ENCODE measurements at regions not wholly inside any gene's neighbourhood (a gene's known extent, or its start where the extent isn't known, plus 50 kb on each side); places are given as distances from the start of the nearest gene placed in this dataset.
"Not testable (repeated sequence)": the region's sequence is repeated elsewhere in the genome, so short reads cannot be mapped to it uniquely, and the experiment has no call there.

DNA sequence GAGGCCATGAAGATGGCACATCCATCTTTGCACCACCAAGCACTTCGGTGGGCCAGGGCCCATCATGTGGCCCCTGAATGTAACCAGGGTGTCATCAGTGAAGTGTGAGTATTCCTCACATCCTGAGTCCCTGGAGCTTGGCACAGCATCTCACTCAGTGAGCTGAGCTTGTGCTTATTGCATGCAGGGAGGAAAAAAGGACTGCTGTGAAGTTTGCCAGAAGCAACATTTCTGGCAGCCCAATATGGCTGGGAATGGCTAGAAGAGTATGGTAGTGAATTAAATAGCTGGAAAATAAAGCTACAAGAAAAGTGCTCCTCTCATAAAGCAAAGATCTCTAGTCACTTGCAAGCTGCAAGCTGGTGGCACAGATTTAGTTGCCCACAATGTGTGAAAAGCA is 109.3 kb downstream of the TNFSF18 start:
- H3K4me1 ChIP-seq (replicated peaks; ENCODE audit: insufficient read depth) = no peaks in the 10 kb centered on the region
- H2AFZ ChIP-seq = no peak overlapping the region
- no TSS peak for BruUV-seq (replicated peaks)
- no peaks in the 10 kb centered on the region for H3K36me3 ChIP-seq (ENCODE audit: low read depth)
- CTCF ChIA-PET = no interaction called here
- H3F3A ChIP-seq (ENCODE audit: insufficient read depth, low read depth) = no peaks in the 10 kb centered on the region
- DNase-seq = no peak
- no peaks in the 10 kb centered on the region for H3K79me2 ChIP-seq (ENCODE audit: low read depth)
- no peaks in the 10 kb centered on the region for H3K27me3 ChIP-seq (ENCODE audit: insufficient read depth, low read depth)
- no peaks in the 10 kb centered on the region for H3K9me2 ChIP-seq (ENCODE audit: insufficient read depth)
- no peak for TF ChIP-seq EZH2 (IDR thresholded peaks at IDR 0.05; ENCODE audit: low read depth)
- H3K4me3 ChIP-seq = no peak overlapping the region
- intact Hi-C loops (cut with micrococcal nuclease; ENCODE audit: unreplicated experiment) = no loop called here
- no peak overlapping the region for H3K4me2 ChIP-seq
- no peak overlapping the region for H3K27ac ChIP-seq
- POLR2A ChIA-PET (ENCODE audit: unreplicated experiment) = interaction anchor here (0.6 kb wide), 1 partner anchor 9 kb away, joined by 5 read pairs; no protein-coding TSS in a partner anchor
- no peaks in the 10 kb centered on the region for H4K20me1 ChIP-seq (ENCODE audit: insufficient read depth)
- peaks cover 4% of the 10 kb centered on the region; the same call in 1 of the 2 replicates for H3K9me3 ChIP-seq (ENCODE audit: insufficient read depth, low read depth)

- Histone ChIP-seq H3K27me3 (ENCODE audit: insufficient read depth, low read depth) (no peaks in the 10 kb centered on the region), H3K9me3 (ENCODE audit: insufficient read depth, low read depth) (no peaks in the 10 kb centered on the region; the same call in 1 of the 2 replicates), H3K36me3 (ENCODE audit: low read depth) (no peaks in the 10 kb centered on the region), H3K4me3 (no peak overlapping the region), H3K4me1 (replicated peaks; ENCODE audit: insufficient read depth) (no peaks in the 10 kb centered on the region), H4K20me1 (ENCODE audit: insufficient read depth) (no peaks in the 10 kb centered on the region), H3K79me2 (ENCODE audit: low read depth) (no peaks in the 10 kb centered on the region), H3K4me2 (no peak overlapping the region), H3K9me2 (ENCODE audit: insufficient read depth) (no peaks in the 10 kb centered on the region), H3F3A (ENCODE audit: insufficient read depth, low read depth) (no peaks in the 10 kb centered on the region), H2AFZ (no peak overlapping the region), H3K27ac (no peak overlapping the region)
- ChIA-PET POLR2A (ENCODE audit: unreplicated experiment) (interaction anchor here (0.6 kb wide), 1 partner anchor 9 kb away, joined by 5 read pairs; no protein-coding TSS in a partner anchor), CTCF (no interaction called here)
- no TSS peak for BruUV-seq (replicated peaks)
- intact Hi-C loops (cut with micrococcal nuclease; ENCODE audit: unreplicated experiment) = no loop called here
- TF ChIP-seq EZH2 (IDR thresholded peaks at IDR 0.05; ENCODE audit: low read depth) = no peak
- TF ChIP-seq, protein P1, sequence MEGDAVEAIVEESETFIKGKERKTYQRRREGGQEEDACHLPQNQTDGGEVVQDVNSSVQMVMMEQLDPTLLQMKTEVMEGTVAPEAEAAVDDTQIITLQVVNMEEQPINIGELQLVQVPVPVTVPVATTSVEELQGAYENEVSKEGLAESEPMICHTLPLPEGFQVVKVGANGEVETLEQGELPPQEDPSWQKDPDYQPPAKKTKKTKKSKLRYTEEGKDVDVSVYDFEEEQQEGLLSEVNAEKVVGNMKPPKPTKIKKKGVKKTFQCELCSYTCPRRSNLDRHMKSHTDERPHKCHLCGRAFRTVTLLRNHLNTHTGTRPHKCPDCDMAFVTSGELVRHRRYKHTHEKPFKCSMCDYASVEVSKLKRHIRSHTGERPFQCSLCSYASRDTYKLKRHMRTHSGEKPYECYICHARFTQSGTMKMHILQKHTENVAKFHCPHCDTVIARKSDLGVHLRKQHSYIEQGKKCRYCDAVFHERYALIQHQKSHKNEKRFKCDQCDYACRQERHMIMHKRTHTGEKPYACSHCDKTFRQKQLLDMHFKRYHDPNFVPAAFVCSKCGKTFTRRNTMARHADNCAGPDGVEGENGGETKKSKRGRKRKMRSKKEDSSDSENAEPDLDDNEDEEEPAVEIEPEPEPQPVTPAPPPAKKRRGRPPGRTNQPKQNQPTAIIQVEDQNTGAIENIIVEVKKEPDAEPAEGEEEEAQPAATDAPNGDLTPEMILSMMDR (conservative IDR thresholded peaks at IDR 0.05) = no peak
- DNase-seq = no peak
These were observed 108.8 kb downstream of the TNFSF18 start for GRCh38 chr1:172941945-172942344.

- H3K4me1 ChIP-seq (replicated peaks; ENCODE audit: insufficient read depth); H2AFZ ChIP-seq; DNase-seq; H3K9me2 ChIP-seq (ENCODE audit: insufficient read depth); H3K9me3 ChIP-seq (ENCODE audit: insufficient read depth, low read depth); POLR2A ChIA-PET (ENCODE audit: unreplicated experiment); H3K4me3 ChIP-seq; H3K79me2 ChIP-seq (ENCODE audit: low read depth); H3K27me3 ChIP-seq (ENCODE audit: insufficient read depth, low read depth); intact Hi-C loops (cut with micrococcal nuclease; ENCODE audit: unreplicated experiment); CTCF ChIA-PET; H3K36me3 ChIP-seq (ENCODE audit: low read depth); BruUV-seq (replicated peaks); H3F3A ChIP-seq (ENCODE audit: insufficient read depth, low read depth); H4K20me1 ChIP-seq (ENCODE audit: insufficient read depth); H3K4me2 ChIP-seq; H3K27ac ChIP-seq: not testable (repeated sequence)
These were observed 107.6 kb downstream of the TNFSF18 start for GRCh38 chr1:172943138-172943537.

- no peaks in the 10 kb centered on the region for H4K20me1 ChIP-seq (ENCODE audit: insufficient read depth)
- BruUV-seq (replicated peaks) = no TSS peak
- H3K4me3 ChIP-seq = no peak overlapping the region
- H3K9me2 ChIP-seq (ENCODE audit: insufficient read depth) = no peaks in the 10 kb centered on the region
- intact Hi-C loops (cut with micrococcal nuclease; ENCODE audit: unreplicated experiment) = no loop called here
- H3K79me2 ChIP-seq (ENCODE audit: low read depth) = no peaks in the 10 kb centered on the region
- H3K36me3 ChIP-seq (ENCODE audit: low read depth) = no peaks in the 10 kb centered on the region
- TF ChIP-seq, protein P1 (conservative IDR thresholded peaks at IDR 0.05) = no peak
- no peak for TF ChIP-seq EZH2 (IDR thresholded peaks at IDR 0.05; ENCODE audit: low read depth)
- no peak overlapping the region for H2AFZ ChIP-seq
- no peak overlapping the region for H3K4me2 ChIP-seq
- H3K4me1 ChIP-seq (replicated peaks; ENCODE audit: insufficient read depth) = no peaks in the 10 kb centered on the region
- no peaks in the 10 kb centered on the region; the same call in 1 of the 2 replicates for H3K9me3 ChIP-seq (ENCODE audit: insufficient read depth, low read depth)
- H3K27me3 ChIP-seq (ENCODE audit: insufficient read depth, low read depth) = no peaks in the 10 kb centered on the region
- ChIA-PET CTCF (no interaction called here), POLR2A (ENCODE audit: unreplicated experiment) (no interaction called here)
- no peak overlapping the region for H3K27ac ChIP-seq
- no peaks in the 10 kb centered on the region for H3F3A ChIP-seq (ENCODE audit: insufficient read depth, low read depth)
- no peak for DNase-seq
These were observed 105.8 kb downstream of the TNFSF18 start for GRCh38 chr1:172944931-172945330.
